CD4-positive, alpha-beta memory T cell (primary cell): ENCODE measurements at regions not wholly inside any gene's neighbourhood (a gene's known extent, or its start where the extent isn't known, plus 50 kb on each side); places are given as distances from the start of the nearest gene placed in this dataset.

ENCODE experiments used
- CTCF ChIA-PET: fragments of 350-600 bp; sonication (Branson Sonifier 250); formaldehyde crosslinking; loops from one replicate; lab custom pipeline; 2021; ENCODE audit warnings: inconsistent platforms; ENCODE audit not compliant: partially characterized antibody; lab: Charles Lee
- POLR2A ChIA-PET: fragments of 350-600 bp; sonication (Branson Sonifier 250); formaldehyde crosslinking; loops from one replicate; lab custom pipeline; 2021; ENCODE audit not compliant: partially characterized antibody; lab: Charles Lee
- DNase-seq, 5 donors: peaks; one replicate each; pipeline versions ENCODE4 v3.0.0 to v3.0.0-alpha.2; 2020 to 2022; ENCODE audit warnings: mixed read lengths in 1 of 5
- H3K27ac ChIP-seq: one replicate; pipeline ENCODE4 v1.7.0; 2013; ENCODE audit warnings: low read depth, low read length
- H3K27me3 ChIP-seq: 2 replicates; pipeline ENCODE4 v1.7.0; 2013; ENCODE audit warnings: mild to moderate bottlenecking, low read length, moderate library complexity; ENCODE audit not compliant: insufficient read depth
- H3K36me3 ChIP-seq: 2 replicates; pipeline ENCODE4 v1.7.0; 2013; ENCODE audit warnings: mild to moderate bottlenecking, low read length, moderate library complexity; ENCODE audit not compliant: insufficient read depth
- H3K4me1 ChIP-seq: 2 replicates; pipeline ENCODE4 v1.7.0; 2013; ENCODE audit warnings: mild to moderate bottlenecking, low read length, moderate library complexity; ENCODE audit not compliant: insufficient read depth
- H3K4me3 ChIP-seq, 2 donors: one replicate each; pipeline ENCODE4 v1.7.0; 2013; ENCODE audit warnings: low read length in 2 of 2, mild to moderate bottlenecking in 1 of 2
- H3K9me3 ChIP-seq, 2 donors: one replicate each; pipeline ENCODE4 v1.7.0; 2013; ENCODE audit warnings: low read length in 2 of 2, control low read depth in 1 of 2; ENCODE audit not compliant: control insufficient read depth in 1 of 2
- H3K27ac Mint-ChIP-seq, 7 donors: one replicate each; pipeline ENCODE4 v1.8.0; 2020 to 2021; ENCODE audit warnings: mixed read lengths in 7 of 7, mild to moderate bottlenecking in 6 of 7, inconsistent platforms in 3 of 7, moderate library complexity in 3 of 7
- H3K27me3 Mint-ChIP-seq, 2 donors: one replicate each; pipeline ENCODE4 v1.8.0; 2020 to 2021; ENCODE audit warnings: mixed read lengths in 2 of 2
- H3K36me3 Mint-ChIP-seq, 2 donors: one replicate each; pipeline ENCODE4 v1.8.0; 2020 to 2021; ENCODE audit warnings: mixed read lengths in 2 of 2, inconsistent platforms in 1 of 2, mild to moderate bottlenecking in 1 of 2
- H3K4me1 Mint-ChIP-seq, 4 donors: one replicate each; pipeline ENCODE4 v1.8.0; 2020 to 2021; ENCODE audit warnings: mixed read lengths in 4 of 4, mild to moderate bottlenecking in 1 of 4
- H3K4me3 Mint-ChIP-seq, 8 donors: one replicate each; pipeline ENCODE4 v1.8.0; 2020 to 2021; ENCODE audit warnings: mixed read lengths in 8 of 8, mild to moderate bottlenecking in 7 of 8, moderate library complexity in 6 of 8, inconsistent platforms in 3 of 8
- H3K9me3 Mint-ChIP-seq, 8 donors: one replicate each; pipeline ENCODE4 v1.8.0; 2020 to 2021; ENCODE audit warnings: mixed read lengths in 8 of 8, mild to moderate bottlenecking in 5 of 8, inconsistent platforms in 3 of 8, moderate library complexity in 1 of 8
- intact Hi-C: fragments of 100-400 bp; cut with micrococcal nuclease; formaldehyde crosslinking; loops from one replicate; pipeline ENCODE4 v1.15.1; 2023

GRCh38 chr3:56869157-56869889 is 67.6 kb upstream of the ARHGEF3 start:
- intact Hi-C loops = no loop called here
- ChIA-PET POLR2A (interaction anchor here (0.6 to 1.6 kb wide), 7 partner anchors 8 to 68 kb away, joined by 3 to 7 read pairs (median 3); partner anchors contain the start of gene ARHGEF3), CTCF (interaction anchor here (0.8 to 2.1 kb wide), 5 partner anchors 9 to 120 kb away, joined by 3 to 7 read pairs (median 4); no protein-coding TSS in a partner anchor)
- no peak for DNase-seq
- Mint-ChIP-seq H3K27me3 (no peaks in the 10 kb centered on the region), H3K9me3 (peaks cover 0 to 2% (median 0%) of the 10 kb centered on the region in 8 donors), H3K27ac (peak overlapping the region; percentile 2 to 94 (median 70)), H3K36me3 (peaks cover 7 to 11% of the 10 kb centered on the region in 2 donors), H3K4me1 (peaks cover 42 to 67% (median 58%) of the 10 kb centered on the region in 4 donors), H3K4me3 (peak overlapping the region; percentile 36 to 78 (median 69))
- H3K27me3 ChIP-seq = no peaks in the 10 kb centered on the region
- peaks cover 41% of the 10 kb centered on the region for H3K4me1 ChIP-seq
- H3K4me3 ChIP-seq = no peak overlapping the region
- H3K27ac ChIP-seq = no peak overlapping the region
- H3K36me3 ChIP-seq = no peaks in the 10 kb centered on the region
- H3K9me3 ChIP-seq = no peaks in the 10 kb centered on the region

- peaks cover 44 to 67% (median 59%) of the 10 kb centered on the region in 4 donors for H3K4me1 Mint-ChIP-seq
- Histone ChIP-seq H3K27me3 (no peaks in the 10 kb centered on the region), H3K4me3 (no peak overlapping the region), H3K9me3 (no peaks in the 10 kb centered on the region), H3K36me3 (no peaks in the 10 kb centered on the region), H3K27ac (no peak overlapping the region), H3K4me1 (peaks cover 39% of the 10 kb centered on the region)
- intact Hi-C loops = no loop called here
- POLR2A ChIA-PET = interaction anchor here (0.7 to 1.6 kb wide), 7 partner anchors 9 to 118 kb away, joined by 3 to 7 read pairs (median 3); partner anchors contain the start of gene ARHGEF3
- DNase-seq = no peak
- H3K4me3 Mint-ChIP-seq = peak overlapping the region in 2 of 8 donors; percentile 14 to 78
- peaks cover 0 to 3% (median 0%) of the 10 kb centered on the region in 8 donors for H3K9me3 Mint-ChIP-seq
- peaks cover 8 to 12% of the 10 kb centered on the region in 2 donors for H3K36me3 Mint-ChIP-seq
- H3K27me3 Mint-ChIP-seq = no peaks in the 10 kb centered on the region
- peak overlapping the region in 3 of 7 donors; percentile 64 to 85 (median 75) for H3K27ac Mint-ChIP-seq
- CTCF ChIA-PET = interaction anchor here (0.8 to 2.1 kb wide), 5 partner anchors 9 to 121 kb away, joined by 3 to 7 read pairs (median 4); no protein-coding TSS in a partner anchor
Measured at GRCh38 chr3:56868706-56869105, 67.0 kb upstream of the ARHGEF3 start.

GRCh38 chr3:56867671-56868070 is 65.9 kb upstream of the ARHGEF3 start:
- Mint-ChIP-seq H3K27me3 (no peaks in the 10 kb centered on the region), H3K27ac (peak overlapping the region in 2 of 7 donors; percentile 10 to 19), H3K4me1 (peaks cover 43 to 74% (median 59%) of the 10 kb centered on the region in 4 donors), H3K9me3 (peaks cover 0 to 3% (median 0%) of the 10 kb centered on the region in 8 donors), H3K36me3 (peaks cover 8 to 9% of the 10 kb centered on the region in 2 donors), H3K4me3 (no peak overlapping the region)
- no peaks in the 10 kb centered on the region for H3K9me3 ChIP-seq
- intact Hi-C loops = no loop called here
- H3K27me3 ChIP-seq = no peaks in the 10 kb centered on the region
- H3K4me3 ChIP-seq = no peak overlapping the region
- H3K36me3 ChIP-seq = no peaks in the 10 kb centered on the region
- H3K27ac ChIP-seq = no peak overlapping the region
- CTCF ChIA-PET = interaction anchor here (2.1 kb wide), 1 partner anchor 11 kb away, joined by 7 read pairs; no protein-coding TSS in a partner anchor
- H3K4me1 ChIP-seq = peaks cover 45% of the 10 kb centered on the region
- DNase-seq = no peak
- POLR2A ChIA-PET = interaction anchor here (1.1 to 4.4 kb wide), 2 partner anchors 9 to 49 kb away, joined by 4 to 19 read pairs; no protein-coding TSS in a partner anchor

- H3K27me3 Mint-ChIP-seq = no peaks in the 10 kb centered on the region
- intact Hi-C loops = no loop called here
- peaks cover 0 to 3% (median 0%) of the 10 kb centered on the region in 8 donors for H3K9me3 Mint-ChIP-seq
- POLR2A ChIA-PET = interaction anchor here (2.1 to 4.4 kb wide), 2 partner anchors 52 to 64 kb away, joined by 9 to 19 read pairs; partner anchors contain the start of gene ARHGEF3
- CTCF ChIA-PET = interaction anchor here (0.8 to 1.4 kb wide), 5 partner anchors 13 to 122 kb away, joined by 3 to 4 read pairs (median 3); partner anchors contain the start of gene ARHGEF3
- peaks cover 8 to 9% of the 10 kb centered on the region in 2 donors for H3K36me3 Mint-ChIP-seq
- H3K4me3 Mint-ChIP-seq = no peak overlapping the region
- peak in 1 of 5 donors; percentile 17 for DNase-seq
- no peaks in the 10 kb centered on the region for H3K27me3 ChIP-seq
- no peak overlapping the region for H3K4me3 ChIP-seq
- H3K36me3 ChIP-seq = no peaks in the 10 kb centered on the region
- H3K4me1 ChIP-seq = peaks cover 56% of the 10 kb centered on the region
- H3K27ac ChIP-seq = no peak overlapping the region
- peak overlapping the region in 6 of 7 donors; percentile 2 to 89 (median 29) for H3K27ac Mint-ChIP-seq
- H3K9me3 ChIP-seq = no peaks in the 10 kb centered on the region
- H3K4me1 Mint-ChIP-seq = peaks cover 60 to 87% (median 74%) of the 10 kb centered on the region in 4 donors
Measured at GRCh38 chr3:56864918-56865524, 63.3 kb upstream of the ARHGEF3 start.

GRCh38 chr3:56864090-56864489 is 62.3 kb upstream of the ARHGEF3 start:
- CTCF ChIA-PET = interaction anchor here (0.8 to 1.4 kb wide), 6 partner anchors 11 to 123 kb away, joined by 3 to 4 read pairs (median 3); partner anchors contain the start of gene ARHGEF3
- POLR2A ChIA-PET = interaction anchor here (0.8 to 4.4 kb wide), 4 partner anchors 23 to 80 kb away, joined by 3 to 19 read pairs (median 6); partner anchors contain the start of gene ARHGEF3
- H3K27ac ChIP-seq = no peak overlapping the region
- H3K27me3 Mint-ChIP-seq = no peaks in the 10 kb centered on the region
- H3K9me3 ChIP-seq = no peaks in the 10 kb centered on the region
- H3K27ac Mint-ChIP-seq = peak overlapping the region in 6 of 7 donors; percentile 0 to 74 (median 58)
- peaks cover 0 to 3% (median 0%) of the 10 kb centered on the region in 8 donors for H3K9me3 Mint-ChIP-seq
- no peaks in the 10 kb centered on the region for H3K27me3 ChIP-seq
- H3K36me3 Mint-ChIP-seq = peaks cover 8 to 9% of the 10 kb centered on the region in 2 donors
- peaks cover 54 to 87% (median 70%) of the 10 kb centered on the region in 4 donors for H3K4me1 Mint-ChIP-seq
- no peak overlapping the region for H3K4me3 ChIP-seq
- peaks cover 50% of the 10 kb centered on the region for H3K4me1 ChIP-seq
- no peak for DNase-seq
- H3K4me3 Mint-ChIP-seq = peak overlapping the region in 1 of 8 donors; percentile 7
- intact Hi-C loops = no loop called here
- no peaks in the 10 kb centered on the region for H3K36me3 ChIP-seq

GRCh38 chr3:56862352-56863062 is 60.8 kb upstream of the ARHGEF3 start:
- ChIA-PET CTCF (interaction anchor here (1.7 kb wide), 1 partner anchor 15 kb away, joined by 5 read pairs; no protein-coding TSS in a partner anchor), POLR2A (interaction anchor here (1.0 to 1.1 kb wide), 2 partner anchors 15 to 19 kb away, joined by 3 read pairs; no protein-coding TSS in a partner anchor)
- H3K27ac ChIP-seq = no peak overlapping the region
- peaks cover 6 to 8% of the 10 kb centered on the region in 2 donors for H3K36me3 Mint-ChIP-seq
- no peaks in the 10 kb centered on the region for H3K9me3 ChIP-seq
- H3K27me3 ChIP-seq = no peaks in the 10 kb centered on the region
- peaks cover 0 to 3% (median 0%) of the 10 kb centered on the region in 8 donors for H3K9me3 Mint-ChIP-seq
- H3K27ac Mint-ChIP-seq = peak overlapping the region; percentile 27 to 84 (median 72)
- H3K27me3 Mint-ChIP-seq = no peaks in the 10 kb centered on the region
- no peak overlapping the region for H3K4me3 ChIP-seq
- H3K4me1 Mint-ChIP-seq = peaks cover 57 to 88% (median 70%) of the 10 kb centered on the region in 4 donors
- peak overlapping the region in 6 of 8 donors; percentile 27 to 53 (median 34) for H3K4me3 Mint-ChIP-seq
- DNase-seq = no peak
- H3K4me1 ChIP-seq = peaks cover 60% of the 10 kb centered on the region
- H3K36me3 ChIP-seq = no peaks in the 10 kb centered on the region
- intact Hi-C loops = no loop called here
